ENCODE measurements at regions not wholly inside any gene's neighbourhood (a gene's known extent, or its start where the extent isn't known, plus 50 kb on each side); places are given as distances from the start of the nearest gene placed in this dataset.
"Not testable (repeated sequence)": the region's sequence is repeated elsewhere in the genome, so short reads cannot be mapped to it uniquely, and the experiment has no call there.

DNA sequence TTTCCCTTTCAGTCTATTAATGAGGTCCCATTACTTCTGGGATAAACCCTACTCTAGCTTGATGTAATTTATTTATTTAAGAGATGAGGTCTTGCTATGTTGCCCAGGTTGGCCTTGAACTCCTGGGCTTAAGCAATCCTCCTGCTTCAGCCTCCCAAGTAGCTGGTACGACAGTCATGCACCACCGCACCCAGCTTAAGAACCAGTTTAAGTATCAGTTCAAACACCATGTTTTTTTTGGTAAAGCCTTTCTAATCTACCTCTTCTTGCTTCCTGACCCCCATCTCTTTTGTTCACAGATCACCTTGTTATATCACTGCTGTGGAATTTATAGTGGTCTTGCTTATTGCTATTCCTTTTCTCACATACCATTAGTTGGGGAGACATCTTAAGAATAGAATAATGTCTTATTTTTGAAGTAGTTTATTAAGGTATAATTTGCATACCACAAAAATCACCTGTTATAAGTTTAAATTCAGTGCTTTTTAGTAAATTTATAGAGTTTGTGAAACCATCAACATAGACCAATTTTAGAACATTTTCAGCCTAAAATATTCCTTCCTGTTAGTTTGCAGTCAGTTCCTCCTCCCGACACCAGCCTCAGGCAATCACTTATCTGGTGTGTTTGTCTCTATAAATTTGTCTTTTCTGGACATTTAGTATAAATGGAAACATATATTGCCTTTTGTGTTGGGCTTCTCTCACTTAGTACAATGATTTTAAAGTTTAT is 257.9 kb downstream of the PDCD6IP start:
- Histone ChIP-seq H3K4me1 (ENCODE audit: control insufficient read depth in 1 of 2, insufficient read depth in 2 of 2, low read length in 2 of 2) (no peaks in the 10 kb centered on the region), H3K4me3 (ENCODE audit: low read depth in 1 of 2, low read length in 2 of 2) (no peak overlapping the region), H3K36me3 (ENCODE audit: control insufficient read depth in 1 of 2, insufficient read depth in 2 of 2, low read length in 2 of 2) (no peaks in the 10 kb centered on the region), H3K9me3 (ENCODE audit: control insufficient read depth in 1 of 2, low read length in 2 of 2) (no peaks in the 10 kb centered on the region), H3K9ac (ENCODE audit: low read depth in 1 of 2, low read length in 2 of 2) (no peak overlapping the region), H3K27me3 (ENCODE audit: control insufficient read depth in 1 of 2, insufficient read depth in 2 of 2, low read length in 2 of 2) (no peaks in the 10 kb centered on the region), H3K27ac (ENCODE audit: low read depth, low read length) (no peak overlapping the region)

GRCh38 chr3:34056951-34057390 is 258.5 kb downstream of the PDCD6IP start:
- Histone ChIP-seq H3K9me3 (ENCODE audit: control insufficient read depth in 1 of 2, low read length in 2 of 2) (no peaks in the 10 kb centered on the region), H3K36me3 (ENCODE audit: control insufficient read depth in 1 of 2, insufficient read depth in 2 of 2, low read length in 2 of 2) (no peaks in the 10 kb centered on the region), H3K9ac (ENCODE audit: low read depth in 1 of 2, low read length in 2 of 2) (no peak overlapping the region), H3K27me3 (ENCODE audit: control insufficient read depth in 1 of 2, insufficient read depth in 2 of 2, low read length in 2 of 2) (no peaks in the 10 kb centered on the region), H3K27ac (ENCODE audit: low read depth, low read length) (no peak overlapping the region), H3K4me1 (ENCODE audit: control insufficient read depth in 1 of 2, insufficient read depth in 2 of 2, low read length in 2 of 2) (no peaks in the 10 kb centered on the region), H3K4me3 (ENCODE audit: low read depth in 1 of 2, low read length in 2 of 2) (no peak overlapping the region)

DNA sequence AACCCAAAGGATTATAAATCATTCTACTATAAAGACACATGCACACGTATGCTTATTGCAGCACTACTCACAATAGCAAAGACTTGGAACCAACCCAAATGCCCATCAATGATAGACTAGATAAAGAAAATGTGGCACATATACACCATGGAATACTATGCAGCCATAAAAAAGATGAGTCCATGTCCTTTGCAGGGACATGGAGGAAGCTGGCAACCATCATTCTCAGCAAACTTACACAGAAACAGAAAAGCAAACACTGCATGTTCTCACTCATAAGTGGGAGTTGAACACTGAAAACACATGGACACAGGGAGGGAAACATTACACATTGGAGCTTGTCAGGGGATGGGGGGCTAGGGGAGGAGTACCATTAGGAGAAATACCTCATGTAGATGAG is 262.6 kb downstream of the PDCD6IP start:
- not testable (repeated sequence) for H3K4me1 ChIP-seq (ENCODE audit: control insufficient read depth in 1 of 2, insufficient read depth in 2 of 2, low read length in 2 of 2); H3K27ac ChIP-seq (ENCODE audit: low read depth, low read length); H3K4me3 ChIP-seq (ENCODE audit: low read depth in 1 of 2, low read length in 2 of 2); H3K36me3 ChIP-seq (ENCODE audit: control insufficient read depth in 1 of 2, insufficient read depth in 2 of 2, low read length in 2 of 2); H3K27me3 ChIP-seq (ENCODE audit: control insufficient read depth in 1 of 2, insufficient read depth in 2 of 2, low read length in 2 of 2); H3K9ac ChIP-seq (ENCODE audit: low read depth in 1 of 2, low read length in 2 of 2); H3K9me3 ChIP-seq (ENCODE audit: control insufficient read depth in 1 of 2, low read length in 2 of 2)

DNA sequence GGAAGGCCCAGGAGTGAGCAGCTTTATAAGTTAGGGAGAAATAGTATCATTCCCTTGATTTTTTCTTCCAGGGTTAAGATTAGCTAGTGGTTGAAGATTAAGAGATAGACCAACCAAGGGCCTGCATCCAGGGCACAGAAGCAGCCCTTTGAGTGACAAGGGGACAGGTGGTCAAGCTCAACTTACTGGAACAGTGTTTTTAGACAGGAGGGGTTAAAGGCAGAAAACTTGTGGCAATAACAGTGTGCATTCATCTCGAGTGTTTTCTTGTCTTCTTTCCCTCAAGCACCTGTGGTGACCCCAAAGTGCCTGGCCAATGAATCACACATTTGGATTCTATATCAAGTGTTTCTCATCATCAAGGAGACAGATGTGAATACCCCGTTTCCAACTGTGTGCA is 267.5 kb downstream of the PDCD6IP start:
- Histone ChIP-seq H3K36me3 (ENCODE audit: control insufficient read depth in 1 of 2, insufficient read depth in 2 of 2, low read length in 2 of 2) (no peaks in the 10 kb centered on the region), H3K4me3 (ENCODE audit: low read depth in 1 of 2, low read length in 2 of 2) (no peak overlapping the region), H3K9ac (ENCODE audit: low read depth in 1 of 2, low read length in 2 of 2) (no peak overlapping the region), H3K4me1 (ENCODE audit: control insufficient read depth in 1 of 2, insufficient read depth in 2 of 2, low read length in 2 of 2) (no peaks in the 10 kb centered on the region), H3K27me3 (ENCODE audit: control insufficient read depth in 1 of 2, insufficient read depth in 2 of 2, low read length in 2 of 2) (peaks cover 0 to 1% of the 10 kb centered on the region in 2 donors), H3K27ac (ENCODE audit: low read depth, low read length) (no peak overlapping the region), H3K9me3 (ENCODE audit: control insufficient read depth in 1 of 2, low read length in 2 of 2) (no peaks in the 10 kb centered on the region)

- no peaks in the 10 kb centered on the region for H3K4me1 ChIP-seq (ENCODE audit: control insufficient read depth in 1 of 2, insufficient read depth in 2 of 2, low read length in 2 of 2)
- no peaks in the 10 kb centered on the region for H3K36me3 ChIP-seq (ENCODE audit: control insufficient read depth in 1 of 2, insufficient read depth in 2 of 2, low read length in 2 of 2)
- peaks cover 0 to 3% of the 10 kb centered on the region in 2 donors for H3K27me3 ChIP-seq (ENCODE audit: control insufficient read depth in 1 of 2, insufficient read depth in 2 of 2, low read length in 2 of 2)
- H3K9ac ChIP-seq (ENCODE audit: low read depth in 1 of 2, low read length in 2 of 2) = no peak overlapping the region
- H3K9me3 ChIP-seq (ENCODE audit: control insufficient read depth in 1 of 2, low read length in 2 of 2) = no peaks in the 10 kb centered on the region
- no peak overlapping the region for H3K27ac ChIP-seq (ENCODE audit: low read depth, low read length)
- no peak overlapping the region for H3K4me3 ChIP-seq (ENCODE audit: low read depth in 1 of 2, low read length in 2 of 2)
Observed at GRCh38 chr3:34066328-34066727, 267.9 kb downstream of the PDCD6IP start.

DNA sequence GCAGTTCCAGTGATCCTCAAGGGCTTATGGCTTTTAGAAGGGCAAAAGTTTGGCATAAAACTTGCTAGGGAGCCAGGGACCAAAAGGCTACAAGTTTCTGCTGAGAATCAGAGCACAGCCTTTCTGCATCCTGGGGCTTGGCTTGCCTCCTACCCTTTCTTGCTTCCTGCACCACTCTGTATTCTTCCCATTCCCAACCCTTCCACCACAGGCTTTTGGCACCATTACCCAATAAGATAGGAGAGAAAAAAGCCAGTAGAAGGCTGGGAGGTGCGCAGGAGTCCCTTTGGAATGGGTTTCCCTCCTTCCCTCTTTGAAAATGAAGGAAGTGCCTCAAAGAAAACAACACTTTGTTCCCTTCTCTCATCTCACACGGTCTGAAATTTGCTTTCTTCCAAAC is 268.6 kb downstream of the PDCD6IP start:
- Histone ChIP-seq H3K27ac (ENCODE audit: low read depth, low read length) (no peak overlapping the region), H3K27me3 (ENCODE audit: control insufficient read depth in 1 of 2, insufficient read depth in 2 of 2, low read length in 2 of 2) (peaks cover 0 to 3% of the 10 kb centered on the region in 2 donors), H3K36me3 (ENCODE audit: control insufficient read depth in 1 of 2, insufficient read depth in 2 of 2, low read length in 2 of 2) (no peaks in the 10 kb centered on the region), H3K4me3 (ENCODE audit: low read depth in 1 of 2, low read length in 2 of 2) (no peak overlapping the region), H3K4me1 (ENCODE audit: control insufficient read depth in 1 of 2, insufficient read depth in 2 of 2, low read length in 2 of 2) (no peaks in the 10 kb centered on the region), H3K9ac (ENCODE audit: low read depth in 1 of 2, low read length in 2 of 2) (no peak overlapping the region), H3K9me3 (ENCODE audit: control insufficient read depth in 1 of 2, low read length in 2 of 2) (no peaks in the 10 kb centered on the region)

GRCh38 chr3:34067536-34068051 is 269.2 kb downstream of the PDCD6IP start:
- Histone ChIP-seq H3K9ac (ENCODE audit: low read depth in 1 of 2, low read length in 2 of 2) (no peak overlapping the region), H3K27me3 (ENCODE audit: control insufficient read depth in 1 of 2, insufficient read depth in 2 of 2, low read length in 2 of 2) (peaks cover 0 to 3% of the 10 kb centered on the region in 2 donors), H3K4me1 (ENCODE audit: control insufficient read depth in 1 of 2, insufficient read depth in 2 of 2, low read length in 2 of 2) (no peaks in the 10 kb centered on the region), H3K27ac (ENCODE audit: low read depth, low read length) (no peak overlapping the region), H3K36me3 (ENCODE audit: control insufficient read depth in 1 of 2, insufficient read depth in 2 of 2, low read length in 2 of 2) (no peaks in the 10 kb centered on the region), H3K4me3 (ENCODE audit: low read depth in 1 of 2, low read length in 2 of 2) (no peak overlapping the region), H3K9me3 (ENCODE audit: control insufficient read depth in 1 of 2, low read length in 2 of 2) (no peaks in the 10 kb centered on the region)

DNA sequence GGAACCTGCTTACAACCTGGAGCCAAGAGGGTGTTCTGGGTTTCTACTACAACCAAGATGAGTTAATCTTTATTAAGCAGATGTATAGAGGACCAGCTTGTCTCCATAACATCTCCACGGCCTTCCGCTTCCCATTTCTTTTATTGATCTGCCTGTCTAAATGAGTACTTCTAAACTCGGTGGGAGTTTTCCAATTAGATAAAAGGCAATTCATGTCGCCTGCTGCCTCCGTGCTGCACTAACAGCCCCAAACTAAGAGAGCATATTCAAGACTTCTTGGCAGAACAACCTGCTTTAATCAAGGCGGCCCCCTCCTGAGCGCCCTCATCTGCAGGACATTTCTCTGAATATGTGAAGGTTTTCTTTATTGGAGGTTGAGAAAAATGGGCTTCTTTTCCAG is 270.1 kb downstream of the PDCD6IP start:
- Histone ChIP-seq H3K27me3 (ENCODE audit: control insufficient read depth in 1 of 2, insufficient read depth in 2 of 2, low read length in 2 of 2) (peaks cover 0 to 3% of the 10 kb centered on the region in 2 donors), H3K9ac (ENCODE audit: low read depth in 1 of 2, low read length in 2 of 2) (no peak overlapping the region), H3K36me3 (ENCODE audit: control insufficient read depth in 1 of 2, insufficient read depth in 2 of 2, low read length in 2 of 2) (no peaks in the 10 kb centered on the region), H3K4me3 (ENCODE audit: low read depth in 1 of 2, low read length in 2 of 2) (no peak overlapping the region), H3K9me3 (ENCODE audit: control insufficient read depth in 1 of 2, low read length in 2 of 2) (no peaks in the 10 kb centered on the region), H3K27ac (ENCODE audit: low read depth, low read length) (no peak overlapping the region), H3K4me1 (ENCODE audit: control insufficient read depth in 1 of 2, insufficient read depth in 2 of 2, low read length in 2 of 2) (no peaks in the 10 kb centered on the region)

DNA sequence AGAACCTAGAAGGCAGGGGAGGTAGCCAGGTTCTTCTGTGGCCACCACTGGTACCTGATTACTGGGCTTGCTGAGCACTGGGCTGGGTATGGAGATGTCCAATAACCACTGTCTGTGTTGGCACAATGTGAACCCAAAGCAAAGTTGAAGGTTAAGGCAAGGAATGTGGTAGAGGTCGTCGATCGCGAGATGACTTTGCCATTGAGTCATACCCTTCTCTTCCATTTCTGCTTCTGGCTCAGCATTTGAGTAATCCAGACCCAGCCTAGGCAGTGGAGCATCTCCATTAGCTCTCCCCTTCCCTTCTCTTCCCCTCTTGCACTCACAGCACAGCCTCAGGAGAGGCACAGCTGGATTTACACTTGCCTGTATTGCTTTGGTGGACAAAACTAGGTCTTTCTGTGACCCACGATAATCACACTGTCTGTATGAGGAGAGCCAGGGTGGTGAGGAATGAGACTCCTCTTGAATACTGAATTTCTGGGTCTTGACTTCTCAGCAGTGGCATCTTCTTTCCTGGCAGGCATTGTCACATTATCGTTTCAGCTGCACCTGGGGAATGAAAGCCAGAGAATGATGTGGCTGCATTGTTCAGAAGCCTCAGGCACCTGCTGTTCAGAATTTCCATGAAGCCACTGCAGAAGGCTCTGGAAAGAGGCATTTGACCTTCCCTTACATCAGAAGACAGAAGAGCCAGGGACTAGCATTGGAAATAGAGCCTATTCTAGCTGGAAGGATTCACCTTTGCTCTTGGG is 272.6 kb downstream of the PDCD6IP start:
- no peaks in the 10 kb centered on the region for H3K9me3 ChIP-seq (ENCODE audit: control insufficient read depth in 1 of 2, low read length in 2 of 2)
- H3K4me3 ChIP-seq (ENCODE audit: low read depth in 1 of 2, low read length in 2 of 2) = no peak overlapping the region
- H3K27me3 ChIP-seq (ENCODE audit: control insufficient read depth in 1 of 2, insufficient read depth in 2 of 2, low read length in 2 of 2) = peaks cover 0 to 3% of the 10 kb centered on the region in 2 donors
- no peak overlapping the region for H3K9ac ChIP-seq (ENCODE audit: low read depth in 1 of 2, low read length in 2 of 2)
- H3K4me1 ChIP-seq (ENCODE audit: control insufficient read depth in 1 of 2, insufficient read depth in 2 of 2, low read length in 2 of 2) = no peaks in the 10 kb centered on the region
- no peak overlapping the region for H3K27ac ChIP-seq (ENCODE audit: low read depth, low read length)
- no peaks in the 10 kb centered on the region for H3K36me3 ChIP-seq (ENCODE audit: control insufficient read depth in 1 of 2, insufficient read depth in 2 of 2, low read length in 2 of 2)

- Histone ChIP-seq H3K4me1 (ENCODE audit: control insufficient read depth in 1 of 2, insufficient read depth in 2 of 2, low read length in 2 of 2) (no peaks in the 10 kb centered on the region), H3K9me3 (ENCODE audit: control insufficient read depth in 1 of 2, low read length in 2 of 2) (no peaks in the 10 kb centered on the region), H3K36me3 (ENCODE audit: control insufficient read depth in 1 of 2, insufficient read depth in 2 of 2, low read length in 2 of 2) (no peaks in the 10 kb centered on the region), H3K27me3 (ENCODE audit: control insufficient read depth in 1 of 2, insufficient read depth in 2 of 2, low read length in 2 of 2) (peaks cover 0 to 3% of the 10 kb centered on the region in 2 donors), H3K4me3 (ENCODE audit: low read depth in 1 of 2, low read length in 2 of 2) (no peak overlapping the region), H3K9ac (ENCODE audit: low read depth in 1 of 2, low read length in 2 of 2) (no peak overlapping the region), H3K27ac (ENCODE audit: low read depth, low read length) (no peak overlapping the region)
Observed at GRCh38 chr3:34072297-34072696, 273.9 kb downstream of the PDCD6IP start.
